PC-3 (cell line): ENCODE measurements at regions not wholly inside any gene's neighbourhood (a gene's known extent, or its start where the extent isn't known, plus 50 kb on each side); places are given as distances from the start of the nearest gene placed in this dataset.
"Not testable (repeated sequence)": the region's sequence is repeated elsewhere in the genome, so short reads cannot be mapped to it uniquely, and the experiment has no call there.

Experiments
- ATAC-seq: fragments of 200-7000 bp; cut with Tn5 transposase; 2 replicates; pipeline ENCODE4 v1.9.1; 2020; ENCODE audit warnings: mild to moderate bottlenecking, moderate library complexity
- BruUV-seq: library from RNA; stranded (reverse); fragments of 400-500 nt; replicated peaks from 2 replicates; lab custom pipeline; 2021; lab: Mats Ljungman, UMichigan
- CTCF ChIA-PET: fragments of 300-600 bp; sonication (Branson Sonifier 250); formaldehyde crosslinking; loops from one replicate; lab custom pipeline; 2022; ENCODE audit warnings: antibody characterized with exemption; lab: Charles Lee
- POLR2A ChIA-PET: fragments of 300-600 bp; sonication (Branson Sonifier 250); formaldehyde crosslinking; loops from one replicate; lab custom pipeline; 2022; ENCODE audit warnings: antibody characterized with exemption; ENCODE audit not compliant: unreplicated experiment; lab: Charles Lee
- DNase-seq: peaks from one replicate; pipeline ENCODE4 v3.0.0-alpha.2; 2015
- H2AFZ ChIP-seq: fragments of 300-600 bp; sonication (generic); 2 replicates; pipeline ENCODE4 v1.6.0; 2016; ENCODE audit warnings: antibody characterized with exemption, low read length
- H3F3A ChIP-seq: fragments of 300-600 bp; sonication (generic); one replicate; pipeline ENCODE4 v1.6.0; 2017; ENCODE audit warnings: antibody characterized with exemption, low read length, control low read depth, mild to moderate bottlenecking; ENCODE audit not compliant: unreplicated experiment
- H3K27ac ChIP-seq: fragments of 300-600 bp; sonication (generic); 2 replicates; pipeline ENCODE4 v1.5.1; 2016; ENCODE audit warnings: mild to moderate bottlenecking, low read length
- H3K27me3 ChIP-seq: fragments of 300-600 bp; sonication (generic); 2 replicates; pipeline ENCODE4 v1.6.1; 2016; ENCODE audit warnings: low read length, mixed read lengths
- H3K36me3 ChIP-seq: fragments of 300-600 bp; sonication (generic); 2 replicates; pipeline ENCODE4 v1.6.1; 2016; ENCODE audit warnings: low read depth, mixed run types, low read length, mixed read lengths
- H3K4me1 ChIP-seq: fragments of 300-600 bp; sonication (generic); 2 replicates; pipeline ENCODE4 v1.5.1; 2016; ENCODE audit warnings: low read length; ENCODE audit not compliant: insufficient read depth
- H3K4me2 ChIP-seq: fragments of 300-600 bp; sonication (generic); 2 replicates; pipeline ENCODE4 v1.6.0; 2016; ENCODE audit warnings: low read length
- H3K4me3 ChIP-seq: fragments of 300-600 bp; sonication (generic); 2 replicates; pipeline ENCODE4 v1.5.1; 2016; ENCODE audit warnings: mild to moderate bottlenecking, low read length, mixed read lengths
- H3K79me2 ChIP-seq: fragments of 300-600 bp; sonication (generic); 2 replicates; pipeline ENCODE4 v1.6.1; 2017; ENCODE audit warnings: low read length, mixed read lengths
- H3K9ac ChIP-seq: fragments of 300-600 bp; sonication (generic); 2 replicates; pipeline ENCODE4 v1.6.0; 2016; ENCODE audit warnings: mild to moderate bottlenecking, low read length
- H3K9me2 ChIP-seq: fragments of 300-600 bp; sonication (generic); replicated peaks from 2 replicates; pipeline ENCODE4 v1.6.1; 2016; ENCODE audit warnings: mixed run types, low read length, mixed read lengths
- H3K9me3 ChIP-seq: fragments of 300-600 bp; sonication (generic); 2 replicates; pipeline ENCODE4 v1.6.1; 2016; ENCODE audit warnings: low read length, mixed read lengths
- H4K20me1 ChIP-seq: fragments of 300-600 bp; sonication (generic); 2 replicates; pipeline ENCODE4 v1.6.1; 2016; ENCODE audit warnings: low read length, mixed read lengths
- EZH2 ChIP-seq: fragments of 300-600 bp; sonication (generic); IDR thresholded peaks from one replicate; pipeline ENCODE4 v1.6.1; 2017; ENCODE audit warnings: antibody characterized with exemption, mild to moderate bottlenecking, low read length; ENCODE audit not compliant: unreplicated experiment
- EZH2phosphoT487 ChIP-seq: fragments of 300-600 bp; sonication (generic); IDR thresholded peaks from 2 replicates; pipeline ENCODE4 v1.6.1; 2018; ENCODE audit warnings: mild to moderate bottlenecking, antibody characterized with exemption, low read length, borderline replicate concordance
- intact Hi-C: fragments of 100-400 bp; cut with micrococcal nuclease; formaldehyde crosslinking; loops from 2 replicates; pipeline ENCODE4 v1.9.0; 2023
- TF ChIP-seq, protein P1 (sequence below): fragments of 300-600 bp; sonication (generic); conservative IDR thresholded peaks from 2 replicates; pipeline ENCODE4 v1.5.1; 2017; ENCODE audit warnings: antibody characterized with exemption, low read depth, mild to moderate bottlenecking, low read length

DNA sequence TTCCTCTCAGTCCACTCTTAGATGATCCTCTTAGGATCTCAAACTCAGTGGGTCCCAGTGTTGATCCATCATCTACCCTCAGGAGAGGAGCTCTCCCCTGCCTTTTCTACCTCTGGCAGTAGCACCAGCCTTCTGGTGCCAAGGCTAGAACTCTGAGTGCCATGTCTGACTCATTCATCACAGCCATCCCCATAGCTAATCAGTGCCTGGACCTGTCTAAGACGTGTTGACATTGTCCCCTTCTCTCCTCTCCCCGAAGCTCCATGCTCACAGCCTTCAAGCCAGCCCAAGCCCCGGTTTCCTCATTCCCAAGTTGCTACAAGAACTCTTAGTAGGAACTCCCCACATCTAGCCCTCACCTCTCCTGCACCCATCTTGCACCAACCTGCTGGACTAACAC is 73.5 kb upstream of the GRIN2A start:
- H3K27me3 ChIP-seq, result peaks cover 10% of the 10 kb centered on the region; the same call in 1 of the 2 replicates
- no peaks in the 10 kb centered on the region for H3K9me2 ChIP-seq
- H3K79me2 ChIP-seq, result no peaks in the 10 kb centered on the region
- ChIA-PET CTCF (no interaction called here), POLR2A (no interaction called here)
- no peaks in the 10 kb centered on the region for H4K20me1 ChIP-seq
- no peak overlapping the region for H3K9ac ChIP-seq
- no peak for ATAC-seq
- no peaks in the 10 kb centered on the region for H3K9me3 ChIP-seq
- H3F3A ChIP-seq, result no peaks in the 10 kb centered on the region
- H3K4me2 ChIP-seq, result no peak overlapping the region
- no peak overlapping the region for H2AFZ ChIP-seq
- H3K4me3 ChIP-seq, result no peak overlapping the region
- H3K4me1 ChIP-seq, result no peaks in the 10 kb centered on the region
- intact Hi-C loops, result loop anchor here (2.0 kb wide), 1 partner anchor 253 kb away; no protein-coding TSS in a partner anchor
- BruUV-seq, result no TSS peak
- TF ChIP-seq EZH2phosphoT487 (no peak), EZH2 (no peak)
- TF ChIP-seq, protein P1, sequence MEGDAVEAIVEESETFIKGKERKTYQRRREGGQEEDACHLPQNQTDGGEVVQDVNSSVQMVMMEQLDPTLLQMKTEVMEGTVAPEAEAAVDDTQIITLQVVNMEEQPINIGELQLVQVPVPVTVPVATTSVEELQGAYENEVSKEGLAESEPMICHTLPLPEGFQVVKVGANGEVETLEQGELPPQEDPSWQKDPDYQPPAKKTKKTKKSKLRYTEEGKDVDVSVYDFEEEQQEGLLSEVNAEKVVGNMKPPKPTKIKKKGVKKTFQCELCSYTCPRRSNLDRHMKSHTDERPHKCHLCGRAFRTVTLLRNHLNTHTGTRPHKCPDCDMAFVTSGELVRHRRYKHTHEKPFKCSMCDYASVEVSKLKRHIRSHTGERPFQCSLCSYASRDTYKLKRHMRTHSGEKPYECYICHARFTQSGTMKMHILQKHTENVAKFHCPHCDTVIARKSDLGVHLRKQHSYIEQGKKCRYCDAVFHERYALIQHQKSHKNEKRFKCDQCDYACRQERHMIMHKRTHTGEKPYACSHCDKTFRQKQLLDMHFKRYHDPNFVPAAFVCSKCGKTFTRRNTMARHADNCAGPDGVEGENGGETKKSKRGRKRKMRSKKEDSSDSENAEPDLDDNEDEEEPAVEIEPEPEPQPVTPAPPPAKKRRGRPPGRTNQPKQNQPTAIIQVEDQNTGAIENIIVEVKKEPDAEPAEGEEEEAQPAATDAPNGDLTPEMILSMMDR, result no peak
- no peaks in the 10 kb centered on the region for H3K36me3 ChIP-seq
- no peak for DNase-seq
- no peak overlapping the region for H3K27ac ChIP-seq

DNA sequence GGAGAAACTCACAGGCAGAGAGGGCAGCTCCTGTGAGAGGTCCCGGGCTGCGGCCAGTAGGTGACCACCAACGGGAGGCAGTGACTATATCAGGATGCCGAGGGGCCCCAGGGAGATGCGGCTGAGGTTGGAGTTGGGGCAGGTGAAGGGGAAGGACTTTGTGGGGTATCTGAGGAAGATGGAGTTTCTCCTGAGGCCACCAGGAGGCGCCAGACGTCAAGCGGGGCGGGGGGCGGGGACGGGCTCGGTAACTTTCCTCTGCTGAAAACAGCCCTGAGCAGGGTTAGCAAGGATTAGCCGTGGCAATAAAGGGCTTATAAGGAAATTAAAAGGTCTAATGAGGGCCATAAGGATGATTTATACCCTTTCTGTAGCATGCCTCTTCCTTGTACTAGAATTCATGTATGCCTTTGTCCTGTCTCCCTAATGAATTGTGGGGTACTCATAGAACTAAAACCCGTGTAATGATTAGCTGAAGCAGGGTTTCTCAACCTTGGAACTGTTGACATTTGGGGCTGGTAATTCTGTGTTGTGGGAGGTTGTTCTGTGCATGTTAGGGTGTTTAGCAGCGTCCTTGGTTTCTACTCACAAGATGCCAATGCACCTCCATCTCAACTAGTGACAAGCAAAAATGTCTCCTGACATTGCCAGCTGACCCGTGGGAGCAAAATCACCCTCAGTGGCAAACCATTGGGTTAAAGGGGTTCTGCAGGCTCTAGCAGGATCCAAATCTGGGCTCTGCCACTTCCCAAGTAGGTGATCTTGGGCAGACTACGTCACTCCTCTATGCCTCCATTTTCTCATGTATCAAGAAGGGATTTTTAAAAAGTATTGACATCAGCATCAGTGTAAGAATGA is 74.8 kb upstream of the GRIN2A start:
- ATAC-seq, result no peak; the same call in 1 of the 2 replicates
- H3K36me3 ChIP-seq, result no peaks in the 10 kb centered on the region
- POLR2A ChIA-PET, result no interaction called here
- H3K9ac ChIP-seq, result no peak overlapping the region
- intact Hi-C loops, result loop anchor here (2.0 kb wide), 1 partner anchor 252 kb away; no protein-coding TSS in a partner anchor
- H4K20me1 ChIP-seq, result no peaks in the 10 kb centered on the region
- H3K27me3 ChIP-seq, result no peaks in the 10 kb centered on the region; the same call in 1 of the 2 replicates
- CTCF ChIA-PET, result interaction anchor here (0.6 kb wide), 1 partner anchor 1118 kb away, joined by 3 read pairs; no protein-coding TSS in a partner anchor
- no peaks in the 10 kb centered on the region for H3F3A ChIP-seq
- TF ChIP-seq EZH2 (no peak), EZH2phosphoT487 (no peak)
- TF ChIP-seq, protein P1, result peak; percentile 50; the same call in 1 of the 2 replicates
- H3K4me2 ChIP-seq, result peak overlapping the region; percentile 34; the same call in 1 of the 2 replicates
- H3K9me3 ChIP-seq, result no peaks in the 10 kb centered on the region
- no peaks in the 10 kb centered on the region for H3K9me2 ChIP-seq
- no peak overlapping the region for H3K4me3 ChIP-seq
- peak; percentile 8 for DNase-seq
- peak overlapping the region; percentile 71 for H2AFZ ChIP-seq
- H3K4me1 ChIP-seq, result no peaks in the 10 kb centered on the region
- no TSS peak for BruUV-seq
- no peaks in the 10 kb centered on the region for H3K79me2 ChIP-seq
- H3K27ac ChIP-seq, result no peak overlapping the region

DNA sequence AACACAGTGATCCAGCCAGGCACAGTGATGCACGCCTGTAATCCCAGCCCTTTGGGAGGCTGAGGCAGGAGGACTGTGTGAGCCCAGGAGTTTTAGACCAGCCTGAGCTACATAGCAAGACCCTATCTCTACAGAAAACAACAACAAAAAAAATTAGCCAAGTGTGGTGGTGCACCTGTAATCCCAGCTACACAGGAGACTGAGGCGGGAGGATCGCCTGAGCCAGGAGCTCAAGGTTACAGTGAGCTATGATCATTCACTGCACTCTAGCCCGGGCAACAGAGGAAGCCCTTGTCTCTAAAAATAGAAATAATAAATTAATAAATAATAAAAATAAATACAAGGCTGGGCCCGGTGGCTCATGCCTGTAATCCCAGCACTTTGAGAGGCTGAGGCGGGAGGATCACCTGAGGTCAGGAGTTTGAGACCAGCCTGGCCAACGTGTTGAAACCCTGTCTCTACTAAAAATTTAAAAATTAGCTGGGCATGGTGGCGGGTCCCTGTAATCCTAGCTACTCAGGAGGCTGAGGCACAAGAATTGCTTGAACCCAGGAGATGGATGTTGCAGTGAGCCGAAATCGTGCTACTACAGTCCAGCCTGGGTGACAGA is 75.5 kb upstream of the GRIN2A start:
- BruUV-seq, H3K27ac ChIP-seq, H3K79me2 ChIP-seq, H3K4me1 ChIP-seq, H3K4me2 ChIP-seq, H3K27me3 ChIP-seq, H3K9me2 ChIP-seq, H3K36me3 ChIP-seq, H3K4me3 ChIP-seq, DNase-seq, H3K9ac ChIP-seq, POLR2A ChIA-PET, H4K20me1 ChIP-seq, CTCF ChIA-PET, H3F3A ChIP-seq, ATAC-seq, H3K9me3 ChIP-seq: not testable (repeated sequence)
- intact Hi-C loops, result loop anchor here (2.0 kb wide), 1 partner anchor 251 kb away; no protein-coding TSS in a partner anchor
- peak overlapping the region; percentile 71; the same call in 1 of the 2 replicates for H2AFZ ChIP-seq

DNA sequence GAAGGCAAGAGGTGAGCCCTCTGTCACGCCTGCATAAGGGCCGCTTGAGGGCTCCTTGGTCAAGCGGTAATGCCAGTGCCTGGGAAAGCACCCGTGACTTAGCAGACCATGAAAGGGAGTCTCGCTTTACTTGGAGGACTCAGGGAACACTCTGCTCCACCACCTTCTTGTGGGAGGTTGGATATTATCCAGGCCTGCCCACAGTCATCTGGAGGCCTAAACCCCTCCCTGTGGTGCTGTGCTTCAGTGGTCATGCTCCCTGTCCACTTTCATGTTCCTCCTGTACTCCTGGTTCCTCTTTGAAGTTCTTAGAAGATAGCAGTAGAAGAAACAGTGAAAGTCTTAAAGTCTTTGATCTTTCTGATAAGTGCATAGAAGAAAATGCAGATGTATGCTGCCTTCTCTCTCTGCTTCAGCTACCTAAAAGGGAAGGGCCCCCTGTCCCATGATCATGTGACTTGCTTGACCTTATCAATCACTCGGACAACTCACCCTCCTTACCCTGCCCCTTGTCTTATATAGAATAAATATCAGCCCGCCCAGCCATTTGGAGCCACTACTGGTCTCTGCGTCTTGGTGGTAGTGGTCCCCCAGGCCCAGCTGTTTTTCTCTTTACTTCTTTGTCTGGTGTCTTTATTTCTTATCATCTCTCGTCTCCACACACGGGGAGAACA is 76.8 kb upstream of the GRIN2A start:
- DNase-seq, H2AFZ ChIP-seq, H3K27me3 ChIP-seq, H3F3A ChIP-seq, ATAC-seq, intact Hi-C loops, H3K79me2 ChIP-seq, H3K9me3 ChIP-seq, H3K27ac ChIP-seq, H3K4me3 ChIP-seq, CTCF ChIA-PET, BruUV-seq, H3K4me1 ChIP-seq, H3K4me2 ChIP-seq, POLR2A ChIA-PET, H4K20me1 ChIP-seq, H3K36me3 ChIP-seq, H3K9me2 ChIP-seq, H3K9ac ChIP-seq: not testable (repeated sequence)
